GM18511 (cell line): ENCODE measurements at regions not wholly inside any gene's neighbourhood (a gene's known extent, or its start where the extent isn't known, plus 50 kb on each side); places are given as distances from the start of the nearest gene placed in this dataset.

Experiments
- ATAC-seq: cut with Tn5 transposase; IDR thresholded peaks from one replicate; pipeline ENCODE4 v1.9.1; 2021; ENCODE audit warnings: mild to moderate bottlenecking, moderate library complexity; ENCODE audit not compliant: unreplicated experiment

DNA sequence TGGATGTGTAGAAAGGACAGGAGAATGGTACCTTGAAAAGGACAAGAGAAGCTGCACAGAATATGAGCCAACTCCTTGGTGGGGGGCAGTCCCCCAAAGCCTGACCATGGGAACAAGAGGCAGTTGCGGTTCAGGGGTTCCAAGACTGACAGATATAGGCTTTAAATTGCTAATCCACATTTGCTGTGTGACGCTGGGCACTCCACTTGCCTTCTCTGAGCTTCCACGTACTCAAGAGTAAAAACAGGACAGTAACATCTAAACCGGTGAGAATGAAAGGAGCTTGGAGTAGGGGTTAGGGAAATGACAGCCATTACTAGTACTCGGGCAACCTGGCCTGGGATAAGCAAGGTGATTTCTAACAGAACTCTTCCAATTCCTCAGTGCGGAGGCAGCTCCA is 57.9 kb upstream of the LRFN2 start:
- ATAC-seq, result no peak

DNA sequence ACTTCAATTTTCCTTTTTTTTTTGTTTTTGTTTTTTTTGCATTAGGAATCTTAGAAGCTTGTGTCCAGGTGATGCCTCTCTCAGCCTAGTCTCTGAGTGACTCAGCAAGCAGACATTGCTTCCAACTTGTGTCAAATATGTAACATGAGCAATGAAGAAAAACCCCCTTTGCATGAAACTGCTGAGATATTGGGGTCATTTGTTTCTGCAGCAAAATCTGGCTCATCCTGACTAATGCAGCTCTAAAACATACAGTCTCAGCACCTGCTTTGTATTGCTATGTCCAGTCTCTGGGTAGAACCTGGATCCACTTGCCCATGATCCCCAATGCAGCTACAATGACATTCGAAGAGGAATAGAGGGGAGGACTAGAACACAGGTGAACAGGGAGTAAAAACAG is 55.7 kb upstream of the LRFN2 start:
- ATAC-seq, result no peak

DNA sequence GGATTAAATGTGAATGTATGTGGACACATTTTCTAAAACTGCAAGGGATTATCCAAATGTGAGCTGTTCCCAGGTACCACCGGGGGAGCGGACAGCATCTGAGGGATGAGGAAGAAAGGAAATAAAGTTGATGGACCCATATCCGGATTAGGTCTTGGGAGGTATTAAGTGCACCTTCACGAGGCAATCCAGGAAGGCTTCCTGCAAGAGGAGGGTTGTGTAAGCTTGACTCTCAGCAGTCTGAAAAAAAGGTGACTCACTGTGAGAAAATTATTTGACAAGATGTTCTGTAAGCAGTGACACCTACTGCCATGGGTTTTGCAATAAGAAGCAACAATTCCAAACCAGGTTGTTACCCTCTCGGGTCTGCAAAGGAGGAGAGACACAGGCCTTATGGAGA is 55.0 kb upstream of the LRFN2 start:
- no peak for ATAC-seq

DNA sequence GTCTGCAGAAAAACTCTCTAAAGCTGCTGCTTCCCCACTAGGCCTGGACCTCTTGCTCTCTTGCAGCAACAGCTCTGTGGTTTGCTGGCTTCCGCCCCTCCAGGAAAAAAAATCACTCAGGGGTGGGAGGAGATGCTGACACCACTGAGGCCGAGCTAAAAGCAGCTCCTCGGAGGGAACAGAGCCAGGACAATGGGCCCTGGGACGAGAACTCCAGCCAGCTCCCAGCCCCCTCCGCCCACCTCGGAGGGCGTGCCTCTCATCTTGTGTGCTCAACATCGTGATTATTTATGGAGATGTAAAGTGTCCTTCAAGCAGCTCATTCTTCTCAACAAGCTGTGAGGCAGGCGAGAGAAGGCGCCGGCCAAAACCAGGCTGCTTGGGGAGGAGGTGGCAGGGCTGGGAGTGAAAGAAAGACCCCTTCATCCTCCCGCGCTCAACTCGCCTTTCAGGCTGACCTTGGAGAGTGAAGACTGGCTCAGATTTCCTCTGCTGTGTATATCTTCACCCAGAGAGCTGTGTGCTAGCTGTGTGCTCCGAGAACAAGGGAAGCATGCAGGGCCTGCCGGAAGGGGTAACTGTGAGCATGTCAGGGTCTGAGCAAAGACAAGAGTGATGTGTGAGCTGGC is 53.5 kb upstream of the LRFN2 start:
- no peak for ATAC-seq
